ENCODE measurements at regions not wholly inside any gene's neighbourhood (a gene's known extent, or its start where the extent isn't known, plus 50 kb on each side); places are given as distances from the start of the nearest gene placed in this dataset.
A peak's percentile ranks its signal among the peaks of the same experiment; 100 is the strongest.
"Not testable (repeated sequence)": the region's sequence is repeated elsewhere in the genome, so short reads cannot be mapped to it uniquely, and the experiment has no call there.

DNA sequence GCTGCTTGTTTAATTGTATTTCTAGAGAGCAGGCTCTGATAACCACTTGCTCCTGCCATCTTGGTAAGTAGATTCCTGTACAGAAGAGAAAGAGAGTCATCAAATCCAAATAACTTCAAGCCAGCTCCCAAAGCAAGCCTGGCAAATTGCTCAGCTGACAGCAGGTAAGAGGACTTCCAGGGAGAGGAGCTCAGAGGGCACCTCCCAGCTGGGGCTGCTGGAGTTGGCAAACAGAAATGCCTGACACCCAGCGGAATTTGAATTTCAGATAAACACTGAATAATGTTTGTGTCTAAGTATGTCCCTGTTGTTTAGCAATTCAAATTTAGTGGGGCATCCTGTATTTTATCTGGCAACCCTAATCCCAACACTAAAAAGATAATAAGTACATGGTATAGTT is 86.2 kb downstream of the MYL12B start:
- no peak for TF ChIP-seq POLR2A (IDR thresholded peaks at IDR 0.05; ENCODE audit: low read depth, low read length)
- no peak for DNase-seq (ENCODE audit: insufficient read length, low spot score)
- FAIRE-seq: no peak

DNA sequence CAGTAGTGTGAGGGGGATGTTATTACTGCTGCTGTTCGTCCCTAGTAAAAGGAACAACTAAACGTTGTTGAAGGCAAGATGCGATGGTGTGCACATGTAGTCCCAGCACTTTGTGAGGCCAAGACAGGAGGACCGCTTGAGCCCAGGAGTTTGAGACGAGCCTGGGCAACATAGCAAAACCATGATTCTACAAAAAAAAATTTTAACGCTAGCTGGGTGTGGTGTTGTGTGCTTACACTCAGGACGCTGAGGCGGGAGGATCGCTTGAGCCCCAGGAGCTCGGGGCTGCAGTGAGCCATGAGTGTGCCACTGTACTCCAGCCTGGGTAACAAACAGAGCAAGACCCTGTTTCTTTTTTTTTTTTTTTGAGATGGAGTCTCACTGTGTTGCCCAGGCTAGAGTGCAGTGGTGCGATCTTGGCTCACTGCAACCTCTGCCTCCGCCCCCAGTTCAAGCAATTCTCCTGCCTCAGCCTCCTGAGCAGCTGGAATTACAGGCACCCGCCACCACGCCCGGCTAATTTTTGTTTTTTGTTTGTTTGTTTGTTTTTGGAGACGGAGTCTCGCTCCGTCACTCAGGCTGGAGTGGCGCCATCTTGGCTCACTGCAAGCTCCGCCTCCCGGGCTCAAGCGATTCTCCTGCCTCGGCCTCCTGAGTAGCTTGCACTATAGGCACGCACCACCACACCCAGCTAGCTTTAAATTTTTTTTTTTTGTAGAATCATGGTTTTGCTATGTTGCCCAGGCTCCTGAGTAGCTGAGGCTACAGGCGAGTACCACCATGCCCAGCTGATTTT is 87.3 kb downstream of the MYL12B start:
- not testable (repeated sequence) for DNase-seq (ENCODE audit: insufficient read length, low spot score); FAIRE-seq

DNA sequence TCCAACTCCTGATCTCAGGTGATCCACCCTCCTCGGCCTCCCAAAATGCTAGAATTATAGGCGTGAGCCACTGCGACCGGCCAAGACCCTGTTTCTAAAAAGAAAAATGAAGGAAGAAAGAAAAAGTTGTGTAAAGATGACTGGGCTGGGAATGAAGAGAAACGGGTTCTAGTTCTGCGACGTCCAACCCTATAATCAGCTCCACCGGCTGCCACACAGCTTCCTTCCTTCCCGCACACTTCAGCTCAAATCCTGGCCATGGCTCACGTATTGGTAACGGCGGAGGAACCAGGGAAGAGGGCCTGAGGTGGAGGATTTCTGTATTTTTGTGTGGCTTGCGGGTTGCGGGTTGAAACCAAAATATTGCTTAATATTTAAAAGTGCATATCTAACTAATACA is 88.1 kb downstream of the MYL12B start:
- DNase-seq (ENCODE audit: insufficient read length, low spot score): no peak
- no peak for FAIRE-seq
- no peak for TF ChIP-seq POLR2A (IDR thresholded peaks at IDR 0.05; ENCODE audit: low read depth, low read length)

DNA sequence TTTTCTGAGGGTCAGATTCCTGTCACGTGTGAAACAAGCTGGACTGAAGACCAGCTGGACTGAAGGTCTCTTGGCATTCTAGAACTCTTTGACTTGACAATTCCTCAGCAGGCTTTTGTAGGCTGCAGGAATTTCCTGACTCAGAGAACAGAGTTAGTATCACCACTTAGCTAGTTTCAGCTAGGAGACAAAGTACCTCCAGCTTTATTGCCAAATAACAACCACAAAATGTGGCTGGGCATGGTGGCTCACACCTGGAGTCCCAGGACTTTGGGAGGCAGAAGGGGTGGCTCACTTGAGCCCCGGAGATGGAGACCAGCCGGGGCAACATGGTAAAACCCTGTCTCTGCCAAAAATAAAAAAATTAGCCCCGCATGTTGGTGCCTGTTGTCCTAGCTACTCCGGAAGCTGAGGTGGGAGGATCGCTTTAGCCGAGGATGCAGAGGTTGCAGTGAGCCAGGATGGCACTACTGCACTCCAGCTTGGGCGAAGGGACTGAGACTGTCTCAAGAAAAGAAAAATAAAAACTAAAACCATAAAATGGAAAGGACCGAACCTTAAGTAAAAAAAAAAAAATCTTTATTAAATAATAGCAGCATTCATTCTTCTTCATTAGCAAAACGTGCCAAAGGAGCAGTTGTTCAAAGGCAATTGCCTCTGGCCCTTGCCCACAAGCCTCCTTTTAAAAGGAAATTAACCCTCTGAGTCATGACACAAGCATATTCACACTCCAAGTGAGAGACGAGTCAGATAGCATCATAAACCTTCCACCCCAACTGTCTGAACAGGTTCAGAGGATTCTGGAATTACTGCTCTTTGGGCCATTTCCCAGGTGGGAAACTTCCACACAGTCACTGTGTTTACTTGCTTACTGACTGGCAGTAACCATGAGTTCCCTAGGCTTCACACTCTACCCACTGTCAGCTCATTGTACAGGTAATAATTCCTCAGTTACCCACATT is 88.9 kb downstream of the MYL12B start:
- FAIRE-seq (peak; percentile 11), DNase-seq (ENCODE audit: insufficient read length, low spot score) (no peak)
- TF ChIP-seq POLR2A (IDR thresholded peaks at IDR 0.05; ENCODE audit: low read depth, low read length): no peak

DNA sequence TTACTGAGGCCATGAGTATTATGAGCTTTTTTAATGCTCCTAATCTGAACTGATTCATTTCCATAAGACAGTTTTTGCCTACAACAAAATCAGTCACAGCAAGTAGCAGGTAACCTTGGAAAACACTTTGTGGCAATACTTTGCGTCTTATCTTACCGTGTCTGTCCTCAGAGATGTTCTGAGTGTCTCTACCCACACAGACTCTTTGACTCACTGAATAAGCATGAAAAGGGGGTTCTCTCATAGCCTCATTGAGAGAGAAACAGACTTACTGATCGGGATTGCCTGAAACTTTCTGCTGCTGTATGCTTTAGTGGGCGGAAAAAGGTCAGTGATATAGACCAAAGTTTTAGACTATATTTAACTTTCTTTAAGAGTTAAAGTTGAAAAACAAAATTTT is 92.6 kb downstream of the MYL12B start:
- FAIRE-seq: no peak
- no peak for TF ChIP-seq POLR2A (IDR thresholded peaks at IDR 0.05; ENCODE audit: low read depth, low read length)

DNA sequence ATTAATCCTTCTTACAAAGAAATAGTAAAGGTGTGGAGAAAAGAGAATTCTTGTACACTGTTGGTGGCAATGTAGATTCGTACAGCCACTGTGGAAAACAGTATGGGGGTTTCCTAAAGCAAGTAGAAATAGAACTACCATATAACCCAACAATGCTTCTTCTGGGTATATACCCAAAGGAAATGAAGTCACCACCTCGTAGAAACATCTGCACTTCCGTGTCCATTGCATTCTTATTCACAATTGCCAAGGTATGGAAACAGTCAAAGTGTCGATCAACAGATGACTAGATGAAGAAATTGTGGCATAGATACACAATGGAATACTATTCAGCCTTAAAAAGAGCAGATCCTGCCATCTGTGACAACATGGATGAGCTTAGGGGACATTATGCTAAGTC is 93.4 kb upstream of the TGIF1 start:
- TF ChIP-seq POLR2A (IDR thresholded peaks at IDR 0.05; ENCODE audit: low read depth, low read length): no peak
- no peak for FAIRE-seq
- DNase-seq (ENCODE audit: insufficient read length, low spot score): no peak

More for the DNA sequence above, 92.6 kb downstream of the MYL12B start:
- DNase-seq (ENCODE audit: insufficient read length, low spot score): no peak

DNA sequence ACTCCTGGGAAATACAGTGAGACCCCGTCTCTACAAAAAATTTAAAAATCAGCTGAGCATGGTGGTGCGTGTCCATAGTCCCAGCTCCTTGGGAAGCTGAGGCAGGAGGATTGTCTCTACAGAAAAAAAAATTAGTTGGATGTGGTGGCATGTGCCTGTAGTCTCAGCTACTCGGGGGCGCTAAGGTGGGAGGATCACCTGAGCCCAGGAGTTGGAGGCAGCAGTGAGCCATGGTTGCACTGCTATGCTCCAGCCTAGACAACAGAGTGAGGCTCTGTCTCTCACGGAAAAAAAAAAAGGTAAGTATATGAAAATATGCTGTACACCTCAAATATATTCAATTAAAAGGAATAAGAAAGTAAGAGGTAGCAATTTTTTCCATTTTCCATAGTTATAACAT is 92.5 kb upstream of the TGIF1 start:
- DNase-seq (ENCODE audit: insufficient read length, low spot score) (no peak), FAIRE-seq (no peak)
- TF ChIP-seq POLR2A (IDR thresholded peaks at IDR 0.05; ENCODE audit: low read depth, low read length): no peak

DNA sequence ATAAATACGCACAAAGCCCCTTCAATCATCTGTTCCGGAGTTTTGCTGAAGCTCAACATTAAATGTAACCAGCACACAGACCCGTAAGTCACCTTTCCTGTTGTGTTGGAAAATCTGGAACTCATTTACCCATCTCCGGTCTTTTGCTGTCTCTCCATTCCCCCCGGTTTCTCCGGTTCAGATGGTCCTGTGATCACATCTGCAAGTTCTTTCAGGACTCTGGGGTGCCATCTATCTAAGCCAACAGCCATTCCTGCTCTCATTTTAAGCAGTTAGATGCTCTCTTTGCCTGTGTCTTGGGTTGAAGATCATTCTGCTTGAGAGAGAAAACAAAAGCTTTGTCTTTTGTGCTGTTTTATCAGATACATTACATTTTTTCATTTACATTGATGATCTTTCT is 91.7 kb upstream of the TGIF1 start:
- DNase-seq (ENCODE audit: insufficient read length, low spot score) (no peak), FAIRE-seq (no peak)
- no peak for TF ChIP-seq POLR2A (IDR thresholded peaks at IDR 0.05; ENCODE audit: low read depth, low read length)

DNA sequence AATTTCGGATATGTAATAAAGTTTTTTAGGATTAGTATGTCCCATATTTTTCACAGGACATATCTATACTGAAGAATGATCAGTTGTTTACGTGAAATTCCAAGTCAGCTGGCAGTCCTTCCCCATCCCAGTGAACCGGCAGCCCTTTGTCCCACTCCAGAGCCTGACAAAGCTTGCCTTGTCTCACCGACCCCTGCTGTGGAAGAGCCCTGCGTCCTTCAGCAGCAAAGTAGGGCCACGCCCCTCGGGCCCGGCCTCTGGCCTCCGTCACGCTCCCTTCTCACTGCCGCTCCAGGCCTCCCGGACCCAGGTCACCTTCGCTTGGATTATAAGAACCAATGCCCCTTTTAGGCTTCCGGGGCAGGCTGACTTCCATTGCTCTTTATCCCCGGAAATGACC is 89.8 kb upstream of the TGIF1 start:
- FAIRE-seq: no peak
- no peak for TF ChIP-seq POLR2A (IDR thresholded peaks at IDR 0.05; ENCODE audit: low read depth, low read length)
- DNase-seq (ENCODE audit: insufficient read length, low spot score): no peak

DNA sequence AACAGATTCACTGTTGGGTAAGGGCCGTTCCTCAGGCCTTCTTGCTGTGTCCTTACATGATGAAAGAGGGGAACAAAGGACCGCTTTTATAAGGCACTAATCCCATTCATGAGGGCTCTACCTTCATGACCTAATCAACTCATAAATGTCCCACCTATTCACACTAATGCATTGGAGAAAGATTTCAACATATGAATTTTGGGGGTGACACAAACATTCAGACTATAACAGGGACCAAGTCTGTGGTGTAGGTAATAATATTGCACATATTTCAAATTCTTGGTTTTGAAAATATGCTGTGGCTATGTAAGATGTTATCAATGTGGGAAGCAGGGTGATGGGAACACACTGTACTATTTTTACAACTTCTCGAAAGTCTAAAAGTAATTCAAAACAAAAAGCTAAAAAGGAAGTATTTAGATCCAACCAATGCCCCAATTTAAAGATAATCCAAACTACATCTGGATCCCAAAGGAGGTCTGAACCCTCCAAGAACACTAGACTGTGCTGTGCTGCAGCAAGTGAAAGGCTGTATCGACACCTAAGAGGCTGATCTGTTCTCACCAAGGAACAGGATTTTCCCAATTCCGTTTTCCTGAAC is 82.4 kb upstream of the TGIF1 start:
- FAIRE-seq: peak; percentile 67
- DNase-seq (ENCODE audit: insufficient read length, low spot score): no peak
- TF ChIP-seq POLR2A (IDR thresholded peaks at IDR 0.05; ENCODE audit: low read depth, low read length): no peak

DNA sequence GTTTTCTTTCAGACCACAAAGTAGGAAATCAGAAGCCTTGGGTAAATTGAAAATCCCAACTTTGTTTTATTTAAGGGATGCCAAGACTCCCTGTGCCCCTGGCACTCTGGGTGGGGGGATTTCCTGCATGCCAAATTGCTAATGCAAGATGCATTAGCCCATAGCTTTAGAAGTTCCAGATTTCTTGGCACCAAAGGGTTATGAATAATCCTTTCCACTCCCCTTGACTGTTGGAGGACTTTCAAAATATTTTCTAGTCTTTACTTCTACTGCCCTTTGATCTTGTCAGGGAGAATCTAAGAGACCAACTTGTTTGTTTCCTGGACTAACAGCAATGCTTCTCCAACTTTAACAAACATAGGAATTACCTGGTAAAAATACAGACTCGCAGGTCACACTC is 81.8 kb upstream of the TGIF1 start:
- peak; percentile 36 for FAIRE-seq
- DNase-seq (ENCODE audit: insufficient read length, low spot score): no peak
- no peak for TF ChIP-seq POLR2A (IDR thresholded peaks at IDR 0.05; ENCODE audit: low read depth, low read length)

DNA sequence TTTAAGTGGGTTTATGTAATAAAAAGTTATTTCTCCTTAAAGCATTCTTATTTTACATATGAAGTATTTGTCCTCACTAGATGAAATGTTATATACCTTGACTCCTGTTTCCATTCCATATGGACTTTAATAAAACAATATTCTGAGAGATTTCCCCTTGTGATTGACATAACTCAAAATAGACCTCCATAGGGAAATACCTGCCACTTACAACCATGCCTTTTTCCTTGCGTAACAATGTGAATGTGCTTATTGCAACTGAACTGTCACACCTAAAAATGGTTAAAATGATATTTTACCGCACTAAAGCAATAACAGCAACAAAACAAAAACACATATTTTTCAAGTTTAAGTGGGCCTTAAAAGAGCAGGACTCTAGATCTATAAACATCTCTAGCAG is 70.3 kb upstream of the TGIF1 start:
- FAIRE-seq: peak; percentile 11
- no peak for DNase-seq (ENCODE audit: insufficient read length, low spot score)
- no peak for TF ChIP-seq POLR2A (IDR thresholded peaks at IDR 0.05; ENCODE audit: low read depth, low read length)

DNA sequence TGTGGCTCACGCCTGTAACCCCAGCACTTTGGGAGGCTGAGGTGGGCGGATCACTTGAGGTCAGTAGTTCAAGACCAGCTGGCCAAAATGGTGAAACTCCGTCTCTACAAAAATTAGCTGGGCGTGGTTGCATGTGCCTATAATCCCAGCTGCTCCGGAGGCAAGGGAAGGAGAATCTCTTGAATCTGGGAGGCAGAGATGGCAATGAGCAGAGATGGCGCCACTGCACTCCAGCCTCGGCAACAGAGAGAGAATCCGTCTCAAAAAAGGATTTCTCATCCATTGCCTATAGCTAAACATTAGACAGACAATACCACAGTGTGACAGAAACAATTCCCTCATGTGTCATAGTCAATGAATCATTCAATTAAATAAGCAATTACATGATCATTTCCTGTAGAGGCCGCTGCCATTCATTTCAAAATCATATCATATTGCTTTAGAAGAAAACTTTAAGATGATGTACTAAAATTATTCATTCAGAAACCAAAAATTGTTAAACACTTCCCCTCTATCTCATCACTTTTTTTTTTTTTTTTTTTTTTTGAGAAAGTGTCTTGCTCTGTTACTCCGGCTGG is 69.5 kb upstream of the TGIF1 start:
- TF ChIP-seq POLR2A (IDR thresholded peaks at IDR 0.05; ENCODE audit: low read depth, low read length): no peak
- FAIRE-seq: peak; percentile 73
- DNase-seq (ENCODE audit: insufficient read length, low spot score): no peak

DNA sequence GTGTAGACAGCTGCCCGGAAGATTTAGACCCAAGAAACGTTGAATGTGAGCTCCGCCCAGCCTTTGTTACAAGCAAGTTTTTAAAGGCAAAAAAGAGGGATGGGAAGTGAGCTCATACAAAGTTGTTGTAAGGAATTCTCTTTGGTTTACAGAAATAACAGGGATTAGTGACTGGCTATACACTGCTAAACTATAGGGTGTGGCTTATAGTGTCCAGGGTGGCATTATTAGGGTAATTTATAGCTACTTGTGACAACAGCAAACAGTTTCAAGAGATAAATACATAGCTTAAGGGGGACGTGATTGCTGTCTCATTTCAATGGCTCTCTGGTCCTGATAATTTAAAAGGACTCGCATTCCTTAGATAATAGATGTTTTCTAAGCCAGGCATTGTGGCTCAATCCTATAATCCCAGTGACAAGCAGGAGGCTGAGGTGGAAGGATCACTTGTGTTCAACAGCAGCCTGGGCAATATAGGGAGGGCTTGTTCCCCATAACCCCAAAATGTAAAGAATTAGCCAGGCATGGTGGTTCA is 66.5 kb upstream of the TGIF1 start:
- no peak for DNase-seq (ENCODE audit: insufficient read length, low spot score)
- no peak for TF ChIP-seq POLR2A (IDR thresholded peaks at IDR 0.05; ENCODE audit: low read depth, low read length)
- FAIRE-seq: no peak
